ENCODE measurements at regions not wholly inside any gene's neighbourhood (a gene's known extent, or its start where the extent isn't known, plus 50 kb on each side); places are given as distances from the start of the nearest gene placed in this dataset.

- BruUV-seq (replicated peaks), result no TSS peak
- POLR2A ChIA-PET (ENCODE audit: unreplicated experiment), result no interaction called here
- Histone ChIP-seq H4K20me1 (ENCODE audit: low read length) (no peaks in the 10 kb centered on the region), H2AFZ (ENCODE audit: low read length) (no peak overlapping the region), H3F3A (ENCODE audit: low read length, unreplicated experiment) (no peaks in the 10 kb centered on the region), H3K9me2 (replicated peaks; ENCODE audit: low read length) (no peaks in the 10 kb centered on the region), H3K4me2 (ENCODE audit: low read length) (no peak overlapping the region), H3K79me2 (ENCODE audit: low read length) (no peaks in the 10 kb centered on the region), H3K36me3 (ENCODE audit: low read depth, low read length) (no peaks in the 10 kb centered on the region), H3K4me3 (ENCODE audit: low read length) (no peak overlapping the region), H3K9ac (ENCODE audit: low read length) (no peak overlapping the region), H3K27ac (ENCODE audit: low read length) (no peak overlapping the region), H3K9me3 (ENCODE audit: low read length) (no peaks in the 10 kb centered on the region), H3K27me3 (ENCODE audit: low read length) (no peaks in the 10 kb centered on the region), H3K4me1 (ENCODE audit: insufficient read depth, low read length) (peaks cover 39% of the 10 kb centered on the region)
- CTCF ChIA-PET, result interaction anchor here (0.6 kb wide), 1 partner anchor 63 kb away, joined by 3 read pairs; no protein-coding TSS in a partner anchor
- ATAC-seq, result no peak
- no peak for DNase-seq
- TF ChIP-seq CTCF (conservative IDR thresholded peaks at IDR 0.05; ENCODE audit: low read depth, low read length) (no peak), EZH2phosphoT487 (IDR thresholded peaks at IDR 0.05; ENCODE audit: borderline replicate concordance, low read length) (no peak), EZH2 (IDR thresholded peaks at IDR 0.05; ENCODE audit: low read length, unreplicated experiment) (no peak)
- intact Hi-C loops (cut with micrococcal nuclease), result no loop called here
These were observed 61.7 kb downstream of the SCN11A start for GRCh38 chr3:38989917-38990510.

- Histone ChIP-seq H3K79me2 (ENCODE audit: low read length) (no peaks in the 10 kb centered on the region), H3F3A (ENCODE audit: low read length, unreplicated experiment) (no peaks in the 10 kb centered on the region), H3K9ac (ENCODE audit: low read length) (no peak overlapping the region), H2AFZ (ENCODE audit: low read length) (no peak overlapping the region), H3K9me3 (ENCODE audit: low read length) (no peaks in the 10 kb centered on the region), H3K27me3 (ENCODE audit: low read length) (no peaks in the 10 kb centered on the region), H3K4me1 (ENCODE audit: insufficient read depth, low read length) (peaks cover 39% of the 10 kb centered on the region), H3K36me3 (ENCODE audit: low read depth, low read length) (no peaks in the 10 kb centered on the region), H3K4me3 (ENCODE audit: low read length) (no peak overlapping the region), H4K20me1 (ENCODE audit: low read length) (no peaks in the 10 kb centered on the region), H3K4me2 (ENCODE audit: low read length) (no peak overlapping the region), H3K9me2 (replicated peaks; ENCODE audit: low read length) (no peaks in the 10 kb centered on the region), H3K27ac (ENCODE audit: low read length) (no peak overlapping the region)
- no peak for DNase-seq
- ChIA-PET POLR2A (ENCODE audit: unreplicated experiment) (no interaction called here), CTCF (no interaction called here)
- intact Hi-C loops (cut with micrococcal nuclease), result no loop called here
- TF ChIP-seq EZH2 (IDR thresholded peaks at IDR 0.05; ENCODE audit: low read length, unreplicated experiment), result no peak
- TF ChIP-seq CTCF (conservative IDR thresholded peaks at IDR 0.05; ENCODE audit: low read depth, low read length), result no peak
- TF ChIP-seq EZH2phosphoT487 (IDR thresholded peaks at IDR 0.05; ENCODE audit: borderline replicate concordance, low read length), result no peak
- BruUV-seq (replicated peaks), result no TSS peak
- ATAC-seq, result no peak
These were observed 62.8 kb downstream of the SCN11A start for GRCh38 chr3:38988955-38989354.

GRCh38 chr3:38987456-38987855, 64.3 kb downstream of the SCN11A start:
- no TSS peak for BruUV-seq (replicated peaks)
- H3K4me3 ChIP-seq (ENCODE audit: low read length), result no peak overlapping the region

More at GRCh38 chr3:38987456-38987855, 64.3 kb downstream of the SCN11A start:
- Histone ChIP-seq H3K36me3 (ENCODE audit: low read depth, low read length) (no peaks in the 10 kb centered on the region), H3K4me1 (ENCODE audit: insufficient read depth, low read length) (peaks cover 30% of the 10 kb centered on the region), H3K27ac (ENCODE audit: low read length) (no peak overlapping the region), H4K20me1 (ENCODE audit: low read length) (no peaks in the 10 kb centered on the region), H3F3A (ENCODE audit: low read length, unreplicated experiment) (no peaks in the 10 kb centered on the region), H3K27me3 (ENCODE audit: low read length) (no peaks in the 10 kb centered on the region), H3K79me2 (ENCODE audit: low read length) (no peaks in the 10 kb centered on the region), H3K9me3 (ENCODE audit: low read length) (no peaks in the 10 kb centered on the region), H2AFZ (ENCODE audit: low read length) (no peak overlapping the region), H3K9ac (ENCODE audit: low read length) (no peak overlapping the region), H3K4me2 (ENCODE audit: low read length) (no peak overlapping the region), H3K9me2 (replicated peaks; ENCODE audit: low read length) (no peaks in the 10 kb centered on the region)
- intact Hi-C loops (cut with micrococcal nuclease), result no loop called here
- CTCF ChIA-PET, result no interaction called here
- POLR2A ChIA-PET (ENCODE audit: unreplicated experiment), result interaction anchor here (0.6 kb wide), 1 partner anchor 64 kb away, joined by 3 read pairs; no protein-coding TSS in a partner anchor
- TF ChIP-seq EZH2 (IDR thresholded peaks at IDR 0.05; ENCODE audit: low read length, unreplicated experiment), result no peak
- ATAC-seq, result no peak
- DNase-seq, result no peak

All from PC-3 (cell line).